CD4-positive, alpha-beta T cell treated with Interleukin-21 for 1 hour (primary cell): ENCODE measurements at regions not wholly inside any gene's neighbourhood (a gene's known extent, or its start where the extent isn't known, plus 50 kb on each side); places are given as distances from the start of the nearest gene placed in this dataset.

ENCODE experiments used
- DNase-seq: peaks from one replicate; pipeline ENCODE4 v3.0.0-alpha.2; 2020

DNA sequence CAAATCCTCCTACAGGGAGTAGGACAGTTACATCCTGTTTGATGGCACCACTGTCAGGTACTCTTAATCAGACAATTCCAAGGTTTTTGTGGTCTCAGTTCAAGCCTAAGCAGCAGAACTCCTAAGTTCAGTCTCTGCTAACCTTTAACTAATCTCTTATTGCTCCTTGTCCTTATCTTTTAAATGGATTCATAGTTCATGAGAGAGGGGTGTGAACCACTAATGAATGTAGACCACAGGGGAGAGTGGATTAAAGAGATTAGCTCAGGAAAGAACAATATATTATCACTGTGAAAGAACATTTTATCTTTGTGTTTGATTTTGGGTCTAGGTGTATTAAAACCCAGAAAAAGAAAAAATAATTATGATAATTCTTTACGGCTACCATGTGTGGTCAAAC is 168.9 kb downstream of the DCK start:
- DNase-seq: no peak

- DNase-seq: no peak
These were observed 169.9 kb downstream of the DCK start for GRCh38 chr4:71163317-71163716.

GRCh38 chr4:71167083-71167482 is 171.7 kb upstream of the SLC4A4 start:
- DNase-seq: no peak

GRCh38 chr4:71171592-71171991 is 167.2 kb upstream of the SLC4A4 start:
- no peak for DNase-seq

- DNase-seq: no peak
These were observed 157.5 kb upstream of the SLC4A4 start for GRCh38 chr4:71181332-71181731.

- peak; percentile 69 for DNase-seq
These were observed 154.5 kb upstream of the SLC4A4 start for GRCh38 chr4:71184195-71184781.

GRCh38 chr4:71185037-71185436 is 153.8 kb upstream of the SLC4A4 start:
- DNase-seq: no peak

GRCh38 chr4:71186257-71186565 is 152.6 kb upstream of the SLC4A4 start:
- DNase-seq: no peak

DNA sequence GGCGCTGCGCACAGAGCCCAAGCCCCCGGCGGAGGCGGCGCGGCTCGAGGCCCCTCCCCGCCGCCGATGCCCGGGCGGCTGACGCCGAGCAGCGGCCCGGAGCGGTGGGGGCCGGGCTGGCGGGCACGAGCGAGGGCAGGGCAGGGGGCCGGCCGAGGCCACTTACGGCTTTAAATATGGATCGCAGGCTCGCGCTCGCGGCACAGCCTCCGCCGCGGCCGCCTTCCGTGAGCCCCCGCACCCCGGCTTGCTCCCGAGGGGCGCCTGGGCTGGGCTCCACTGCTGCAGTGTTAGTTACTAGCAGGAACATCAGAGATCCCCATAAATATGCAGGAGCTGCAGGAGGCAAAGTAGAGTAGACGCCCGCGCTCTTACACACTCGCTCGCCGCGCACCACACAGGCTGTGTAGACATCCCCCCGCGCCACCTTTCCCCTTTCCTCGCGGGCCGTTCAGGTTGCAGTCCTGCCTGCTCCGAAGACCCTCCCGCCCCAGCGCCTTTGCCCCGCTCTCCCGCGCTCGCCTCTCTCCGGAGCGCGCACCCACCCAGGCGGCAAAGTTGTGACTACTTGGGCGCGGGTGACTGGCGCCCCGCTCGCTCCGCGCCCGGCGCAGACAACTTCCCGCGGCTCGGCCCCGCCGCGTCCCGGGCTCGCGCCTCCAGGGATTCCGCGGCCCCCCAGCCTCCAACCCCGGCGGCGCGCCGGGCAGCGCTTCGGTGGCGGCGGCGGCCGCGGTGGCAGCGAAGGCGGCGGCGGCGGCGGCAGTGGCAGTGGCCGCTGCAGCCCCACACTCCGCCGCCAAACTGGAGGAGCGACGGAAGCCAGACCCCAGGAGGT is 152.0 kb upstream of the SLC4A4 start:
- DNase-seq: peak; percentile 54

GRCh38 chr4:71187404-71188155 is 151.2 kb upstream of the SLC4A4 start:
- peak; percentile 6 for DNase-seq

GRCh38 chr4:71188156-71188640 is 150.6 kb upstream of the SLC4A4 start:
- DNase-seq: no peak

DNA sequence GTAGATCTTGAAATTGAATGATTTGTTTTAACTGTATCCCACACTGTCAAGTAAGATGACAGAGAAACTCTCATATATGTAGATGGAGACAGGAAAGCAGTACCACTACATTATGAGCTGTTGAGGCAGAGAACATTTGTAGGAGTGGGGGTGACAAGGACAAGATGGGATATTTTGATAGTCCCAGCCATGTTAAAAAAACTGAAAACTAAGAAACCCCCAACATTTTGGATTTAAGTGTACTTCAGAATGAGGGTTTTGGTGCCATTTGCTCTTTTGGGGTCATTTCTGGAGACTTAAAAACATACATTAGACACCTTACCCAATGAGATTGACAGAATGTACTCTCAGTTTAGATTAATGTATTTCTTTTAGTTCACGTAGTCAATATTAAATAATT is 149.9 kb upstream of the SLC4A4 start:
- no peak for DNase-seq

DNA sequence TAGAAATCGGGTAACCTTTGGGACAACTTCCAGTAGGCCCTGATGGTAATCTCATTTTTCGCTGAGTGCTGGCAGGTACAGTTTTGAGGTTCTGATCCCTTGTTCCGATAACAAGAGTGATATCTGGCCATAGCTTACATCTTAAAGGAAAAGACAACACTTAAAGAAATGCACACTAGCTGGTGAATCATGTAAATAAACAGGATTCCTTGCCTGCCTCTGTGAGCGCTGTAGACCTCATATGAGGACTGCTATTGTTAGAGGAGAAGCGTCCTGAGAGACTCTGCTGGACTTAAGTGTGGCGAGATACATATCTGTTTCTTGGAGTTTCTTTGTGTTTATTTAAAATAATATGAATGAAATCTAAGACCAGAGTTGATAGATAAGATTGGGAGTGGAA is 149.3 kb upstream of the SLC4A4 start:
- DNase-seq: no peak

DNA sequence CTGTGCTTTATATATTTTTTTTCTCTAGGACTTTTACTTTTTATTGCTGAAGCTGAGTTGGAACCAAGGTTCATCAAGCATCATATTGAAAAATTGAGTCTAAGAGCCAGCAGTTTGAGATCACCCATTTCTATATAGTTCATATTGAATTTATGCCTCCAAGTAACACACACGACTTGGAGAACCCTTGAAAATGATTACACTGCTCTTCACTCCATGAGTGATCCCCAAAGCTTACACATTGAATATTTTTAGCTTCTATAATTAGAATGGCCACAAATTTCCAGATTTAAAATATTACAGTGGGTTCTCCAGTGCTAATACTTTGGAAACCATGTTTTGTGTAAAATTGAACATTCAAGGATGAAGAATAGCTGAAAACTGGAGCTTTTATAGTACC is 144.4 kb upstream of the SLC4A4 start:
- DNase-seq: no peak

- no peak for DNase-seq
These were observed 142.9 kb upstream of the SLC4A4 start for GRCh38 chr4:71195924-71196323.

DNA sequence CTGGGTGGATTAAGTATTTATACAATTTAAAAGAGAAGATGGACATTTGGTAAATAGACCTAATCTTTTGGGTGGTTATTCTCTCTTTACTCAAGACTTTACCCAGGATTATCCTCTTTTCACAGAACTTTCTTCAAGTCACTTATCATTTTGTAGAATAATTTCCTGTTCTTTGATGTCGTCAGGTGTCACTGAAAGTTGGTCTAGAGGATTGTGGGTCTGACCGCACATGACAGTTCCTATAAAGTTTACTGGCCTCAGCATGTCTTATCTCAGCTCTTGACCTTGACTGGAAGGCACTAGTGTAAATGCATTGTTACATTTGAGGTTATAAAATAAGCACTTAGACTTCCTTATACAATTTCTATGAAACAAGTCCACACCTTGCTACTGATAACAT is 139.9 kb upstream of the SLC4A4 start:
- peak; percentile 39 for DNase-seq

DNA sequence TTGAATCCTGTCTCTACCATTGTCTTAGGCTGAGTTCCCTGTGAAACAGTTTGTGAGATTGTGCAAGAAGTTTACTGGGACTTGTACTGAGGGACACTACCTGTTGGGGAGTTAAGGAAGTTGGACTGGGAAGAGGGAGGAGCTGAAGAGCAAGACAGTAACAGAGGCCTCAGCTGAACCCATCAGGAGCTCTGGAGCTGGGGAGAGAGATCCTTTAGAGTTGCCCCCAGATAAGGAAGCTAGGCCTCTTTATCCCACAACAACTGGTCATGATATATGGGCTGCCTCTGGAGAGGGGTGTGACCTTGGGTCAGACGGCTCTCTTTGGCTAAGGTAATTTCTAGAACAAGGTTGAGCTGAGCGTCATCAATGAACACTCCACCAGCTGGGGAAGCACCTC is 137.8 kb upstream of the SLC4A4 start:
- DNase-seq: no peak

DNA sequence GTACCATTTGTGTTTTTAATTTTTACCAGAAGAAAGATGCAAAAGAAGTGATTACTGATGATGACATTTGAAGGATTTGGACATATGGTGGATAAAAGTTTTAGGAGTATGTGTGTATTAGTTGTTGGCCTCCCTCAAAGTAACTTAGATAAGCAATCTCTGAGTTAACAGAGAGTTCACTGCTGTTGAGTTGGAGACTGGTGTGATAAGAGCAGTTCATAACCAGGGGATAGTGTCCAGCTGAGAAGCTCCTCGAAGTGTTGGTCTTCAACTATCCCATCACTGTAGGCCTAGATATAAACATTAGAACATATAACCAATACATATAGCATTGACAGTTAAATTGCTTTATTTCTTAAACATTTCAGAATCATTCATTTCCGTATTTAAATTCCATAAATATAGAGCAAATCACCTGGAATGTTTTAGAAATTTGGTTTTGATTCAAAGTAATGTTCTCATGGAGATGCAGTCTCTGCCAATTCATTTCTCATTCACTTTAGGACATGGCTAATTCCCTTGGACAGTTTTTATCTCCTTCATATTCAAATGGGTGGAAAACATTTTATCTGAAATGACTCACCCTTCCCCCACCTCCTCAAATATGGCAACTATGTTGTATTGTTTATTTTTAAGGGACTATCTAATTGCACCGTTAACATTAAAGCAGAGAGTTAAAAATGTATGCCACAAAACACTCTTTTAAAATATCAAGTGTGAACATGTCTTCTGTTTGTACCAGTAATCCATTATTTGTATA is 136.8 kb upstream of the SLC4A4 start:
- DNase-seq: no peak

GRCh38 chr4:71202705-71203104 is 136.1 kb upstream of the SLC4A4 start:
- DNase-seq: no peak

DNA sequence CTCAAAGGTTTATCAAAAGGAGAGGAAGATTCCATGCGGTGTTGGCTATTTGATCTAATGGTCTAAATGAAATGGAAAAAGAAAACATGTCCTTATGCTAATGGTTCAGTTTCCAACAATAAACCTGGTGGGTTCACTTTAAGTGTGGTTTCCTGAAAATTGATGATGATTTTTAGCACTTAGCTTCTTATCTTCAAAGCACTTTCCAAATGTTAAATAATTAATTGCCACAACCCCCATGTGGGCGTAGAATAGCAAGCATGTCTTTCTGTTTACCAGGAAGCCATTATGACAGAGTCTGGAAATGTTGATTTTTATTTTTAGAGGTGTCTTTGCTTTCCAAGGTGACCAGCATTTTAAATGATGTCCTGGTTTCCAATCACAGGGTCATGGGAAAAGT is 134.8 kb upstream of the SLC4A4 start:
- DNase-seq: no peak

- no peak for DNase-seq
These were observed 132.1 kb upstream of the SLC4A4 start for GRCh38 chr4:71206763-71207162.

GRCh38 chr4:71209161-71209560 is 129.7 kb upstream of the SLC4A4 start:
- no peak for DNase-seq

DNA sequence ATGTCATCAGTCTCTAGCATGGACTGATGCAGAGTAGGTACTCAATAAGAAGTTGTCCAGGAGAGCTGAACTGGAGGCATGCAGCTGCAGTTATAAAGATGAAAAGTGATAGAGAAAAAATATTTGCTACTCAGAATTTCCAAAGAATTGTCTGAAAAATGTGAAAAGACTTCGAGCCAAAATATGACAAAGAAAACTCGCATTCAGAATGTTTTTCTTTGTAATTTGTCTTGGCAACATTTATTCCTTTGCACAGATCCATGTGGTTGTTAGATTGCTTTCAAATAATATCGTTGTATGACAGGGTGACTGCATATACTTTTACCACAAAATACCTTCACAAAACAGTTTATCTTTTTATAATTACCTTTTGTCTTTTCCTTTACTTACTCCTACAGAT is 128.0 kb upstream of the SLC4A4 start:
- no peak for DNase-seq
